ENCODE measurements at regions not wholly inside any gene's neighbourhood (a gene's known extent, or its start where the extent isn't known, plus 50 kb on each side); places are given as distances from the start of the nearest gene placed in this dataset.
A peak's percentile ranks its signal among the peaks of the same experiment; 100 is the strongest.
"Not testable (repeated sequence)": the region's sequence is repeated elsewhere in the genome, so short reads cannot be mapped to it uniquely, and the experiment has no call there.

- in situ Hi-C loops (cut with HindIII; ENCODE audit: low pct_unique_long_range_greater_than_20kb, low sequenced_read_pairs), result no loop called here
- DNase-seq (ENCODE audit: low read depth, low spot score), result peak; percentile 78
These were observed 948.8 kb upstream of the FAM98A start for GRCh38 chr2:34547900-34548299.

GRCh38 chr2:34547340-34547739 lies 948.2 kb upstream of the FAM98A start:
- no peak for DNase-seq (ENCODE audit: low read depth, low spot score)
- in situ Hi-C loops (cut with HindIII; ENCODE audit: low pct_unique_long_range_greater_than_20kb, low sequenced_read_pairs), result no loop called here

GRCh38 chr2:34545486-34546136 lies 946.5 kb upstream of the FAM98A start:
- no peak for DNase-seq (ENCODE audit: low read depth, low spot score)
- in situ Hi-C loops (cut with HindIII; ENCODE audit: low pct_unique_long_range_greater_than_20kb, low sequenced_read_pairs), result no loop called here

DNA sequence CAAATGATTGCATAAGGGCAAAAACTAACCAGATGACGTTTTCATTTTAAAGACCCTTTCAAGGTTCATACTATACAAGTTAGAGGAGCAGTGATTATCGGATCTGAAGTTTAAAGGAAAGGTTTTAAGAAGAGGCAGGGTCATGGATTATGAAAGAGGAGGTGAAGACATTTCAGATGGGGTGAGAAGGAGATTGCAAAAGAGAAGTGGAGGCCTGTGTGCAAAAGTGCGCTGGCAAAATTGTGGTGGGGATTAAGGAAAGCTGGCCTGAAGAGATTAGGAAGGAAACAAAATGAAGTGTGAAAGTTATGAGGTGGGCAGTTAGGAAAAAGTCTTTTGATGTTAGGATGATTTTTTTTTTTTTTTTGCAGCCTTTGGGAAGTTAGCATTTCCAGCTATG lies 935.7 kb upstream of the FAM98A start:
- in situ Hi-C loops (cut with HindIII; ENCODE audit: low pct_unique_long_range_greater_than_20kb, low sequenced_read_pairs), result no loop called here

GRCh38 chr2:34534341-34534740 lies 935.2 kb upstream of the FAM98A start:
- in situ Hi-C loops (cut with HindIII; ENCODE audit: low pct_unique_long_range_greater_than_20kb, low sequenced_read_pairs), result no loop called here
- DNase-seq (ENCODE audit: low read depth, low spot score), result no peak

More for the DNA sequence above, 935.7 kb upstream of the FAM98A start:
- DNase-seq (ENCODE audit: low read depth, low spot score), result no peak

DNA sequence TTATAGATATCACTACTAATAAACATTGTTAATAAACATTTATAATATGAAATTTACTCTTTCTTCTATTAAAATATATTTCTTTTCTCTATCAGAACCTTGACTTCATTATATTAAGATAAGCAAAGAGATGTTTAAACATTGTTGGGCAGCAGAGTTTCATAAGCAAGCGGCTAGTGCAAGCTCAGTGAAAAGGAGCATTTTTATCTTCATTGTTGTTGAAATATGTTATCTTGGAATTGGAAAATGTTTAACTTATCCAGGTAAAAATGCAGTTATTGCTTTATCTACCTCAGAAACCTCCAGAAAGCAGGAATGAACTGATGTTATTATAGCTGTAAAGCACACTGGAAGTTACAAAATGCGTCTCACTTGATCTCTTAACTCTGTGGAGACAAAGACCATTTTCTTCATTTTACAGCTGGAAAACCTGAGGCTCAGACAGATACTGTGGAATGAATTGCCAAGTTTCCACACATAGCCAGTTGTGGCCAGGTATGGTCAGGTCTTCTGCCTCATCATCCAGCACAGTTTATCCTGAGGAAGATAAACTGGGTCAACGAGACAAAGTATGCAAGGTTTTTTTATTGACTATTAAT lies 934.6 kb upstream of the FAM98A start:
- in situ Hi-C loops (cut with HindIII; ENCODE audit: low pct_unique_long_range_greater_than_20kb, low sequenced_read_pairs), result no loop called here
- DNase-seq (ENCODE audit: low read depth, low spot score), result no peak

GRCh38 chr2:34529965-34530364 lies 930.9 kb upstream of the FAM98A start:
- in situ Hi-C loops (cut with HindIII; ENCODE audit: low pct_unique_long_range_greater_than_20kb, low sequenced_read_pairs), result no loop called here
- DNase-seq (ENCODE audit: low read depth, low spot score), result no peak

DNA sequence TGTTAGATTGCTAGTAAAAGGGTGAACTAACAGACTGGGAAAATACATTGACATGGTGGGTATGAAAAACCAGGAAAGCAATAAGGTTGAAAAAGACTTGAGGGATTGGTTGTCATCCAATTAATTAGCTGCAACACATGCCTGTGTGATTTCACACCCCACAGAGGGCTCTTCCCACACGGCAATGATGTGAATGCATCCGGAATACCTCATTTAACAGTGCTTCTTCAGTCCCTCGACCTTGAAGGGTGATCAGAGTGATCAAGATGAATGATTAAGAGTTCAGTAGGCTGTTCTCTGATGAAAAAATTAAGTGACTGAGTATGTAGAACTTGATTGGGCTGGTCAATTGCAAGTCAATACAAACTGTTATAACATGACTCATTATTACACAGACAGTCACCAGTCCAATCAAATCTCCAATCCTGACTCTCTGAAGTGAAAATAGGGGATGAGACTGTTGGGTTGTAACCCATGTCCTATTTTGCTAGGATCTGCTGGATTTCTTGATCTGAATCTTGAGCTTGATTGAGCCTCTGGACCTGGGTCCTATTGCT lies 924.9 kb upstream of the FAM98A start:
- DNase-seq (ENCODE audit: low read depth, low spot score), result no peak
- in situ Hi-C loops (cut with HindIII; ENCODE audit: low pct_unique_long_range_greater_than_20kb, low sequenced_read_pairs), result no loop called here

DNA sequence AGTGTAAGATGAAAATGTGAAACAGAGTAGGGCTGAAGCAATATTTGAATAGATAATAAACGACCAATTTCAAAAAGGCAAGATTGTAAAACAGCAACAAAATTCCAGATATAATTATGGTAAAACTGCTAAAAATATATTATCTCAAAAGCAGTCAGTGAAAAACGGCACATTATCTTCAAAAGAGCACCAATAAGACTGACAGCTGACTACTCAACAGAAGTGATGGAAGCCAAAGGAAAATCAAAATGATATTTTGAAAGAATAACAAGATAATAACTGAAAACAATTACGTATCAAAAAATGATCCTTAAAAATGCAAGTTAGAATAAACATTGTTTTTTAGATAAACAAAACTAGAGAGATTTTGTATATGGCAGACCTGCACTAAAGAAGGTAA lies 920.6 kb upstream of the FAM98A start:
- in situ Hi-C loops (cut with HindIII; ENCODE audit: low pct_unique_long_range_greater_than_20kb, low sequenced_read_pairs), result no loop called here
- DNase-seq (ENCODE audit: low read depth, low spot score), result no peak

- no peak for DNase-seq (ENCODE audit: low read depth, low spot score)
- in situ Hi-C loops (cut with HindIII; ENCODE audit: low pct_unique_long_range_greater_than_20kb, low sequenced_read_pairs), result no loop called here
These were observed 899.5 kb upstream of the FAM98A start for GRCh38 chr2:34498561-34498960.

- in situ Hi-C loops (cut with HindIII; ENCODE audit: low pct_unique_long_range_greater_than_20kb, low sequenced_read_pairs); DNase-seq (ENCODE audit: low read depth, low spot score): not testable (repeated sequence)
These were observed 895.1 kb upstream of the FAM98A start for GRCh38 chr2:34494192-34494591.

GRCh38 chr2:34492561-34493455 lies 893.7 kb upstream of the FAM98A start:
- in situ Hi-C loops (cut with HindIII; ENCODE audit: low pct_unique_long_range_greater_than_20kb, low sequenced_read_pairs), result no loop called here

GRCh38 chr2:34486965-34487364 lies 887.9 kb upstream of the FAM98A start:
- in situ Hi-C loops (cut with HindIII; ENCODE audit: low pct_unique_long_range_greater_than_20kb, low sequenced_read_pairs), result no loop called here

More at GRCh38 chr2:34492561-34493455, 893.7 kb upstream of the FAM98A start:
- no peak for DNase-seq (ENCODE audit: low read depth, low spot score)

DNA sequence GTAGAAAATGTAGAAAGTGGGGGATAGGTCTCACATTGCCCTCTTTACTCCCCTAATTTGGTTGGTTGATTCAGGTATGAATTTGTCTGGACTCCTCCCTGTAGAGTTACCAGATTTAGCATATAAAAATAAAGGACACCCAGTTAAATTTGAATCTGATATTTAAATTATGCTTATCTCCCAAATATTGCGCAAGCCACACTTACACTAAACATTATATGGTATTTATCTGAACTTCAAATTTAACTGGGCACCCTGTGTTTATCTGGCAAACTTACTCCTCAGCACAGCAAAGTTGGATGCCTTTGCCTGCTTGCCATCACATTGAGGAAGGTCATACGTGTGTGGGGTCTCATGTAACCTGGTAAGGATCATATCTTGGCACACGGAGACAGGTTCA lies 882.4 kb upstream of the FAM98A start:
- in situ Hi-C loops (cut with HindIII; ENCODE audit: low pct_unique_long_range_greater_than_20kb, low sequenced_read_pairs), result no loop called here
- DNase-seq (ENCODE audit: low read depth, low spot score), result no peak

More at GRCh38 chr2:34486965-34487364, 887.9 kb upstream of the FAM98A start:
- DNase-seq (ENCODE audit: low read depth, low spot score), result no peak

GRCh38 chr2:34480366-34480765 lies 881.3 kb upstream of the FAM98A start:
- no peak for DNase-seq (ENCODE audit: low read depth, low spot score)
- in situ Hi-C loops (cut with HindIII; ENCODE audit: low pct_unique_long_range_greater_than_20kb, low sequenced_read_pairs), result no loop called here

- in situ Hi-C loops (cut with HindIII; ENCODE audit: low pct_unique_long_range_greater_than_20kb, low sequenced_read_pairs), result no loop called here
- DNase-seq (ENCODE audit: low read depth, low spot score), result no peak
These were observed 876.1 kb upstream of the FAM98A start for GRCh38 chr2:34475156-34475555.

DNA sequence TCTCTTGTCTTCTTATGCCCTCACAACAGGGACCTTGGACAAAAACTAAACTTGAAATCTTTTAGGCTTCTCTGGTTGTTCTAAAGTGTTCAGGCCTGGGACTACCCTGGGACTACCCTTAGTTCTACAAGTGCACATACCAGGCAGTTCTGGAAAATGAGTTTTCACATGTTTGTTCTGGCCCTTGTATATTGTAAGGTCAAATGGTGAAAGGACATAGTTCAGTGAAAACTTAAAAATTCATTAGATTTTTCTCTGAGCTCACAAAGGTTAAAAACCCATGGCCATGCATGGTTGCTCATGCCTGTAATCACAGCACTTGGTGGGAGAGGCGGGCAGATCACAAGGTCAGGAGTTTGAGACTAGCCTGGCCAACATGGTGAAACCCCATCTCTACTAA lies 875.5 kb upstream of the FAM98A start:
- DNase-seq (ENCODE audit: low read depth, low spot score), result no peak
- in situ Hi-C loops (cut with HindIII; ENCODE audit: low pct_unique_long_range_greater_than_20kb, low sequenced_read_pairs), result no loop called here

GRCh38 chr2:34447097-34447496 lies 848.0 kb upstream of the FAM98A start:
- in situ Hi-C loops (cut with HindIII; ENCODE audit: low pct_unique_long_range_greater_than_20kb, low sequenced_read_pairs), result no loop called here
- no peak for DNase-seq (ENCODE audit: low read depth, low spot score)
